Activated naive CD8-positive, alpha-beta T cell treated with anti-CD3 and anti-CD28 coated beads, Interleukin-2, amount 10 ng/mL, durations not matched to agents 7 days and 5 days (primary cell): ENCODE measurements at regions not wholly inside any gene's neighbourhood (a gene's known extent, or its start where the extent isn't known, plus 50 kb on each side); places are given as distances from the start of the nearest gene placed in this dataset.
"Not testable (repeated sequence)": the region's sequence is repeated elsewhere in the genome, so short reads cannot be mapped to it uniquely, and the experiment has no call there.

Source experiments
- ATAC-seq: fragments of 150-1000 bp; cut with Tn5 transposase; one replicate; pipeline ENCODE4 v1.10.0; 2021; ENCODE audit warnings: low read depth, moderate library complexity
- POLR2A ChIA-PET: fragments of 350-600 bp; sonication (Branson Sonifier 250); formaldehyde crosslinking; loops from one replicate; lab custom pipeline; 2021; ENCODE audit warnings: antibody characterized with exemption; lab: Charles Lee
- DNase-seq: peaks from one replicate; pipeline ENCODE4 v3.0.0; 2021
- H3K27ac Mint-ChIP-seq: one replicate; pipeline ENCODE4 v1.8.0; 2022; ENCODE audit warnings: mild to moderate bottlenecking, mixed read lengths
- H3K27me3 Mint-ChIP-seq: one replicate; pipeline ENCODE4 v1.8.0; 2022; ENCODE audit warnings: mild to moderate bottlenecking, moderate library complexity, mixed read lengths
- H3K36me3 Mint-ChIP-seq: one replicate; pipeline ENCODE4 v1.8.0; 2021; ENCODE audit warnings: mild to moderate bottlenecking, mixed read lengths
- H3K4me1 Mint-ChIP-seq: one replicate; pipeline ENCODE4 v1.8.0; 2021; ENCODE audit warnings: mixed read lengths
- H3K4me3 Mint-ChIP-seq: one replicate; pipeline ENCODE4 v1.8.0; 2022; ENCODE audit warnings: mild to moderate bottlenecking, moderate library complexity, mixed read lengths
- H3K9me3 Mint-ChIP-seq: one replicate; pipeline ENCODE4 v1.8.0; 2021; ENCODE audit warnings: mixed read lengths

- Mint-ChIP-seq H3K36me3 (no peaks in the 10 kb centered on the region), H3K27me3 (peaks cover 5% of the 10 kb centered on the region), H3K27ac (no peak overlapping the region), H3K4me3 (no peak overlapping the region), H3K4me1 (no peaks in the 10 kb centered on the region), H3K9me3 (peaks cover 1% of the 10 kb centered on the region)
- ATAC-seq (no peak), DNase-seq (no peak)
- POLR2A ChIA-PET = no interaction called here
Observed at GRCh38 chr10:123379156-123379555, 225.0 kb downstream of the BUB3 start.

- H3K27ac Mint-ChIP-seq = no peak overlapping the region
- H3K27me3 Mint-ChIP-seq = peaks cover 5% of the 10 kb centered on the region
- H3K4me1 Mint-ChIP-seq = no peaks in the 10 kb centered on the region
- ATAC-seq (no peak), DNase-seq (no peak)
- POLR2A ChIA-PET = no interaction called here
- H3K36me3 Mint-ChIP-seq = no peaks in the 10 kb centered on the region
- H3K4me3 Mint-ChIP-seq = no peak overlapping the region
- peaks cover 1% of the 10 kb centered on the region for H3K9me3 Mint-ChIP-seq
Observed at GRCh38 chr10:123380491-123381085, 226.4 kb downstream of the BUB3 start.

- Mint-ChIP-seq H3K27ac (no peak overlapping the region), H3K27me3 (peaks cover 5% of the 10 kb centered on the region), H3K36me3 (no peaks in the 10 kb centered on the region), H3K4me3 (no peak overlapping the region), H3K9me3 (peaks cover 3% of the 10 kb centered on the region), H3K4me1 (no peaks in the 10 kb centered on the region)
- ATAC-seq = no peak
- DNase-seq = no peak
- POLR2A ChIA-PET = no interaction called here
Observed at GRCh38 chr10:123381224-123381623, 227.0 kb downstream of the BUB3 start.

DNA sequence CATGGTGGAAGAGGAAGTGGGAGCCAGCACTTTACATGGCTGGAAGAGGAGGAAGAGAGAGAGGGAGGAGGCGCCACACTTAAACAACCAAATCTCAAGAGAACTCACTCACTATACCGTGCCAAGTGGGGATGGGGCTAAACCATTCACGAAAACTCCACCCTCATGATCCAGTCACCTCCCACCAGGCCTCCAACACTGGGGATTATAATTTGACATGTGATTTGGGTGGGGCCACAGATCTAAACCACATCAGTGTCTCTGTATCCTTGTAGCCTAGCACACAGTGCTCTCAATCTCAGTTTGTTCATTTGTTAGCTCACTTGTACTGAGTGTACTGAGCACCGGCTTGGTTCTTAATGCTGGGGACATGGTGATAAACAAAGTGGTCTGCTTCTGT, 228.3 kb downstream of the BUB3 start:
- H3K4me3 Mint-ChIP-seq = no peak overlapping the region
- POLR2A ChIA-PET = no interaction called here
- H3K27ac Mint-ChIP-seq = no peak overlapping the region
- H3K9me3 Mint-ChIP-seq = peaks cover 7% of the 10 kb centered on the region
- DNase-seq = no peak
- H3K36me3 Mint-ChIP-seq = no peaks in the 10 kb centered on the region
- no peak for ATAC-seq
- H3K4me1 Mint-ChIP-seq = no peaks in the 10 kb centered on the region
- H3K27me3 Mint-ChIP-seq = peaks cover 5% of the 10 kb centered on the region

GRCh38 chr10:123385508-123386080, 231.4 kb downstream of the BUB3 start:
- Mint-ChIP-seq H3K27ac (no peak overlapping the region), H3K36me3 (no peaks in the 10 kb centered on the region)
- ATAC-seq = no peak

DNA sequence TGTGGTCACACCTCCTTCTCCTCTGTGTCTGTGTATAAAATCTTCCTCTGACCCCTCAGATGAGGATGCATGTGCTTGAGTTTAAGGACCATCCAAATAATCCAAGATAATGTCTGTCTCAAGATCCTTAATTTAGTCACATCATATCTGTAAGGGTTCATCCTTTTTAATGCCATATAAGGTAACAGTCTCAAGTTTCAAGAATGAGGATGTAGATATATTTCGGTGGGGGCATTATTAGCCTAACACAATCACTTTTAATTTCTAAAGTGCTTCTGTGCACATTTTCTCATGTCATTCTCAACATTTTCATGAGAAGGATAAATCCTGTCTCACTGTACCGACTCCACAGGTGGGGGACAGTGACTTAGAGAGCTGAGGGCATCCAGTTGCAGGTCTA, 235.3 kb downstream of the BUB3 start:
- DNase-seq = no peak
- no peak for ATAC-seq
- no peak overlapping the region for H3K4me3 Mint-ChIP-seq
- H3K27ac Mint-ChIP-seq = no peak overlapping the region
- no peaks in the 10 kb centered on the region for H3K4me1 Mint-ChIP-seq
- H3K27me3 Mint-ChIP-seq = no peaks in the 10 kb centered on the region
- no peaks in the 10 kb centered on the region for H3K36me3 Mint-ChIP-seq
- POLR2A ChIA-PET = no interaction called here
- H3K9me3 Mint-ChIP-seq = peaks cover 6% of the 10 kb centered on the region

More at GRCh38 chr10:123385508-123386080, 231.4 kb downstream of the BUB3 start:
- Mint-ChIP-seq H3K27me3 (no peaks in the 10 kb centered on the region), H3K4me1 (no peaks in the 10 kb centered on the region), H3K4me3 (no peak overlapping the region), H3K9me3 (peaks cover 7% of the 10 kb centered on the region)
- no peak for DNase-seq
- POLR2A ChIA-PET = no interaction called here

GRCh38 chr10:123390332-123390731, 236.1 kb downstream of the BUB3 start:
- H3K4me1 Mint-ChIP-seq = peaks cover 1% of the 10 kb centered on the region
- no peaks in the 10 kb centered on the region for H3K36me3 Mint-ChIP-seq
- no peaks in the 10 kb centered on the region for H3K27me3 Mint-ChIP-seq
- H3K4me3 Mint-ChIP-seq = no peak overlapping the region
- no peak for ATAC-seq
- H3K27ac Mint-ChIP-seq = no peak overlapping the region
- DNase-seq = no peak
- POLR2A ChIA-PET = no interaction called here
- H3K9me3 Mint-ChIP-seq = peaks cover 8% of the 10 kb centered on the region

GRCh38 chr10:123390874-123391273, 236.7 kb downstream of the BUB3 start:
- Mint-ChIP-seq H3K4me1 (peaks cover 1% of the 10 kb centered on the region), H3K4me3 (no peak overlapping the region), H3K36me3 (no peaks in the 10 kb centered on the region), H3K9me3 (peaks cover 9% of the 10 kb centered on the region), H3K27me3 (no peaks in the 10 kb centered on the region), H3K27ac (no peak overlapping the region)
- DNase-seq (no peak), ATAC-seq (no peak)
- POLR2A ChIA-PET = no interaction called here

DNA sequence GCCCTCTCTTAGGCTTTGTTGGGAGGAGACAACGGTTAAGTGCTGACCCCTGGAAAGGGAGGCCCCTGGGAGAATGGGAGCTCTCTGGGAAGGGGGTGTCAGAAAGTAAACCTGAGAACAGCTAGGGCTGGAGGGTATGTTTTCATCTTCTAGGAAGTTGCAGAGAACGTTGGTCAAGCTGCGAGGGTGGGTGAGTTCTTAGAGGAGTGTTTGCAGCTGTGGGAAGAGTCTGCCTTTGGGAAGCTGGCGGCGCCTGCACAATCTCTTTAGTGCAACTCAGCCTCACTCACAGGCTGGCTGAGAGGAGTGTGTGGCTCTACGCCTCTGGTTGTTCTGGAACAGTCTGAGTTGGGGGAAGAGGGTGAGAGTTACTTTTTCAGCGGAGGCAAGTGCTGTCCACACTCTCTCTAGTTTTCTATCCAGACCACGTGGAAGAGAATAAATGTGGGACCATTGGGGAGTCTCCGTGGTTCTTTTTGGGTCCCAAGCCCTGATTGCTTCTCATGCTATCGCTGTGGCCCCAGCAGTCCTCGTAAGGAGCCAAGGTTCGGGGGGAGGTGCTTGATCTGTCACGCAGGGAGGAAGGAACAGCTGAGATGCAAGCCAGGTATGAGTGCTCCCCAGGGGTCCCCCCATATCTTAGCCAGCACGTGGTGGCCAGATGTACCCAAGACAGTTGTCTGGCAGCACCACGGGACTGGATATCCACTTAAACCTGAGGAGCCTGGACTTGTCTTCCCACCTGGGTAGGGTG, 237.2 kb downstream of the BUB3 start:
- POLR2A ChIA-PET = no interaction called here
- Mint-ChIP-seq H3K36me3 (no peaks in the 10 kb centered on the region), H3K4me3 (no peak overlapping the region), H3K4me1 (peaks cover 1% of the 10 kb centered on the region), H3K27ac (no peak overlapping the region), H3K9me3 (peaks cover 7% of the 10 kb centered on the region), H3K27me3 (no peaks in the 10 kb centered on the region)
- ATAC-seq (no peak), DNase-seq (no peak)

DNA sequence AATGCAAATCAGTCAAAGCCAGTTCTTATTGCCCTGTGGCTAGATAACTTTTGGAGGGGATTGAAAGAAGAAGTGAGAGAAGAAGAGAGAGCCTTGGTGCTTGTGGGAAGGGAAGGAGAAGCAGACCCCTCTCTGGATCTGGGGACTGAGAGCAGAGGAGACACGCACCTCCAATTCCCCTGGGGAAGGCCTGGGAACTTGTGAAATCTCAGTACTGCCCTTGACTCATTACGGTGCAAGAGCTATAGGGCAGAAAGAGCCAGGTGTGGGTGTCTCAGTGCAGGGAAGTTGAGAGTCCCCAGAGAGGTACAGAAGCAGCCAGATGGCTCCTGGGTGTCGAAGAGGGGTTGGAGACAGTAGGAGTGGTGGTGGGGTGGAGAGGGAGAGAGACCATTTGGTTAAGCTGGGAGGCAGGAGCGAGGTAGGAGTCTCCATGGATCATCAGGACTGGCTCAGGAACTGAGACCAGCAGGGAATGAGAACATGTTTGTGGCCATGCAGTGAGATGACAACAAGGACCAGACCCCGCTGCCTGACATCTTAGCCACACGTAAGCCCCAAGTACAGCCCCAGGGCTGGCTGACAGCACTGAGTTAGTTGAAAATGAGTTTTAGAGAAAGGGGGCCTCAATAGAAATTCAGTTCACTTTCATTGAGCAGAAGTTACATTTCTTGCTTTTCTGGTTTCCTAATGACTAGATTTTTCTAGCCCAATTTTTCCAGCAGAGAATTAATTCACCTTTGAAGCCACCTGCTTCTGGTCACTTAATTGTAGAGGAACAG, 238.2 kb downstream of the BUB3 start:
- DNase-seq = no peak
- Mint-ChIP-seq H3K27me3 (no peaks in the 10 kb centered on the region), H3K4me1 (peaks cover 1% of the 10 kb centered on the region), H3K4me3 (no peak overlapping the region), H3K9me3 (peaks cover 4% of the 10 kb centered on the region), H3K27ac (no peak overlapping the region), H3K36me3 (no peaks in the 10 kb centered on the region)
- ATAC-seq = no peak
- POLR2A ChIA-PET = no interaction called here

- POLR2A ChIA-PET = no interaction called here
- Mint-ChIP-seq H3K36me3 (no peaks in the 10 kb centered on the region), H3K27ac (no peak overlapping the region), H3K4me3 (no peak overlapping the region), H3K27me3 (no peaks in the 10 kb centered on the region), H3K9me3 (peaks cover 4% of the 10 kb centered on the region), H3K4me1 (peaks cover 1% of the 10 kb centered on the region)
- DNase-seq = no peak
- ATAC-seq = no peak
Observed at GRCh38 chr10:123393170-123393569, 239.0 kb downstream of the BUB3 start.

GRCh38 chr10:123394382-123394781, 240.2 kb downstream of the BUB3 start:
- no peak overlapping the region for H3K4me3 Mint-ChIP-seq
- POLR2A ChIA-PET = no interaction called here
- H3K36me3 Mint-ChIP-seq = no peaks in the 10 kb centered on the region
- no peak for ATAC-seq
- peaks cover 1% of the 10 kb centered on the region for H3K4me1 Mint-ChIP-seq
- H3K27me3 Mint-ChIP-seq = no peaks in the 10 kb centered on the region
- no peak for DNase-seq
- H3K9me3 Mint-ChIP-seq = peaks cover 4% of the 10 kb centered on the region
- no peak overlapping the region for H3K27ac Mint-ChIP-seq

- H3K27me3 Mint-ChIP-seq, H3K9me3 Mint-ChIP-seq, H3K4me3 Mint-ChIP-seq, H3K4me1 Mint-ChIP-seq, DNase-seq, ATAC-seq, H3K36me3 Mint-ChIP-seq, POLR2A ChIA-PET, H3K27ac Mint-ChIP-seq: not testable (repeated sequence)
Observed at GRCh38 chr10:123395234-123395633, 241.0 kb downstream of the BUB3 start.
